ENCODE measurements at regions not wholly inside any gene's neighbourhood (a gene's known extent, or its start where the extent isn't known, plus 50 kb on each side); places are given as distances from the start of the nearest gene placed in this dataset.

- DNase-seq (ENCODE audit: low spot score) = no peak
- Histone ChIP-seq H3K9me3 (ENCODE audit: low read length) (no peaks in the 10 kb centered on the region), H3K4me1 (ENCODE audit: insufficient read depth, low read length) (no peaks in the 10 kb centered on the region), H3K9ac (ENCODE audit: insufficient read depth, low read depth, low read length) (no peak overlapping the region), H3K4me2 (ENCODE audit: low read depth, low read length) (no peak overlapping the region), H4K20me1 (ENCODE audit: insufficient read depth, low read length) (no peaks in the 10 kb centered on the region), H3K79me2 (ENCODE audit: insufficient read depth, low read length) (no peaks in the 10 kb centered on the region), H3K27me3 (ENCODE audit: control insufficient read depth in 1 of 2, insufficient read depth in 2 of 2, low read length in 2 of 2) (no peaks in the 10 kb centered on the region), H3K4me3 (replicated peaks in 1 of 3; ENCODE audit: insufficient read depth in 1 of 3, low read depth in 2 of 3, low read length in 3 of 3) (no peak overlapping the region), H2AFZ (ENCODE audit: low read length) (no peak overlapping the region), H3K27ac (ENCODE audit: extremely low read length, insufficient read depth, low read length) (no peak overlapping the region), H3K36me3 (replicated peaks in 1 of 2; ENCODE audit: control insufficient read depth in 1 of 2, insufficient read depth in 2 of 2, low read length in 2 of 2) (no peaks in the 10 kb centered on the region)
- POLR2A ChIA-PET = no interaction called here
- no peak for FAIRE-seq
- intact Hi-C loops (cut with micrococcal nuclease; ENCODE audit: unreplicated experiment) (no loop called here), in situ Hi-C loops (cut with HindIII; ENCODE audit: extremely low pct_ligation_motif_present, low pct_unique_long_range_greater_than_20kb) (no loop called here)
- CTCF ChIA-PET (ENCODE audit: low intra/inter-chr PET ratio, low total read pairs) = no interaction called here
- BruUV-seq (replicated peaks) = no TSS peak
- TF ChIP-seq ZIK1 (CRISPR knock-in tag; IDR thresholded peaks at IDR 0.05; ENCODE audit: borderline replicate concordance, low read depth) = no peak
- TF ChIP-seq GABPA (IDR thresholded peaks at IDR 0.05; ENCODE audit: low read depth, low read length) = no peak
- no peak for TF ChIP-seq GABPA (CRISPR knock-in tag; IDR thresholded peaks at IDR 0.05; ENCODE audit: low read depth)
- no peak for TF ChIP-seq ZNF629 (CRISPR knock-in tag; conservative IDR thresholded peaks at IDR 0.05)
- TF ChIP-seq NFRKB (IDR thresholded peaks at IDR 0.05) = no peak
- TF ChIP-seq ZNF180 (CRISPR knock-in tag; IDR thresholded peaks at IDR 0.05; ENCODE audit: borderline replicate concordance, low read depth) = no peak
- no peak for TF ChIP-seq ZNF329 (CRISPR knock-in tag; IDR thresholded peaks at IDR 0.05; ENCODE audit: low read depth)
- TF ChIP-seq ZNF143 (CRISPR knock-in tag; IDR thresholded peaks at IDR 0.05) = no peak
- no peak for TF ChIP-seq ZNF136 (CRISPR knock-in tag; IDR thresholded peaks at IDR 0.05; ENCODE audit: low read depth)
- TF ChIP-seq, protein P1, sequence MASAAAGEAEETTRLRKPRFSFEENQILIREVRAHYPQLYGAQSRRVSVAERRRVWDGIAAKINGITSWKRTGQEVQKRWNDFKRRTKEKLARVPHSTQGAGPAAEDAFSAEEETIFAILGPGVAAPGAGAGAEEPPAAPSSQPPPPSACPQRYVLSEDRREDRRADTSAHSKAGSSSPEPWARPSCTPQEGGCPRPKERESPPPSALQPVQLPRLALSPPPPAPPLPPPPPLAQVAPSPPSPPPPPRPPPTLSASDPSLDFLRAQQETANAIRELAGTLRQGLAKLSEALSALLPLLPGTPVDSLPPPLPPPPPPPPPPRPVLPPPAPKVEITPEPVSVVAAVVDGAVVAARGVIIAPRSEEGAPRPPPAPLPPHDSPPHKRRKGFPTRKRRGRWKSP (CRISPR knock-in tag; IDR thresholded peaks at IDR 0.05) = no peak
- no peak for TF ChIP-seq NR1H2 (CRISPR knock-in tag; IDR thresholded peaks at IDR 0.05; ENCODE audit: borderline replicate concordance, low read depth)
- TF ChIP-seq GABPB1 (CRISPR knock-in tag; IDR thresholded peaks at IDR 0.05) = no peak
- ATAC-seq = no peak
Measured at GRCh38 chr6:119894811-119895210, 545.2 kb upstream of the MAN1A1 start.
